ENCODE measurements at regions not wholly inside any gene's neighbourhood (a gene's known extent, or its start where the extent isn't known, plus 50 kb on each side); places are given as distances from the start of the nearest gene placed in this dataset.
A peak's percentile ranks its signal among the peaks of the same experiment; 100 is the strongest.

- Mint-ChIP-seq H3K36me3 (ENCODE audit: insufficient read depth, unreplicated experiment) (no peaks in the 10 kb centered on the region), H3K4me3 (ENCODE audit: unreplicated experiment) (no peak overlapping the region), H3K27ac (ENCODE audit: low read depth, unreplicated experiment) (no peak overlapping the region), H3K4me1 (ENCODE audit: insufficient read depth, unreplicated experiment) (peaks cover 18% of the 10 kb centered on the region), H3K9me3 (ENCODE audit: unreplicated experiment) (no peaks in the 10 kb centered on the region), H3K27me3 (ENCODE audit: insufficient read depth, unreplicated experiment) (no peaks in the 10 kb centered on the region)
- BruUV-seq (replicated peaks), result no TSS peak
- peak; percentile 21 for DNase-seq (ENCODE audit: unreplicated experiment)
- intact Hi-C loops (cut with micrococcal nuclease), result no loop called here
- ChIA-PET CTCF (interaction anchor here (0.5 to 1.3 kb wide), 3 partner anchors 154 to 1636 kb away, joined by 3 to 4 read pairs (median 3); no protein-coding TSS in a partner anchor), POLR2A (interaction anchor here (0.7 to 1.3 kb wide), 2 partner anchors 9 to 12 kb away, joined by 3 read pairs; no protein-coding TSS in a partner anchor)
- no peak for TF ChIP-seq CTCF (IDR thresholded peaks at IDR 0.05; ENCODE audit: unreplicated experiment)
These were observed 496.3 kb upstream of the GRIA1 start for GRCh38 chr5:152994033-152994680.

- Mint-ChIP-seq H3K36me3 (ENCODE audit: insufficient read depth, unreplicated experiment) (no peaks in the 10 kb centered on the region), H3K9me3 (ENCODE audit: unreplicated experiment) (no peaks in the 10 kb centered on the region), H3K4me1 (ENCODE audit: insufficient read depth, unreplicated experiment) (peaks cover 18% of the 10 kb centered on the region), H3K27ac (ENCODE audit: low read depth, unreplicated experiment) (no peak overlapping the region), H3K27me3 (ENCODE audit: insufficient read depth, unreplicated experiment) (no peaks in the 10 kb centered on the region), H3K4me3 (ENCODE audit: unreplicated experiment) (no peak overlapping the region)
- ChIA-PET CTCF (interaction anchor here (1.2 kb wide), 1 partner anchor 20 kb away, joined by 3 read pairs; no protein-coding TSS in a partner anchor), POLR2A (no interaction called here)
- TF ChIP-seq CTCF (IDR thresholded peaks at IDR 0.05; ENCODE audit: unreplicated experiment), result no peak
- intact Hi-C loops (cut with micrococcal nuclease), result no loop called here
- BruUV-seq (replicated peaks), result no TSS peak
- DNase-seq (ENCODE audit: unreplicated experiment), result no peak
These were observed 495.2 kb upstream of the GRIA1 start for GRCh38 chr5:152995214-152995725.

- Mint-ChIP-seq H3K4me1 (ENCODE audit: insufficient read depth, unreplicated experiment) (no peaks in the 10 kb centered on the region), H3K27me3 (ENCODE audit: insufficient read depth, unreplicated experiment) (no peaks in the 10 kb centered on the region), H3K36me3 (ENCODE audit: insufficient read depth, unreplicated experiment) (no peaks in the 10 kb centered on the region), H3K9me3 (ENCODE audit: unreplicated experiment) (peaks cover 14% of the 10 kb centered on the region), H3K4me3 (ENCODE audit: unreplicated experiment) (no peak overlapping the region), H3K27ac (ENCODE audit: low read depth, unreplicated experiment) (no peak overlapping the region)
- intact Hi-C loops (cut with micrococcal nuclease), result no loop called here
- BruUV-seq (replicated peaks), result no TSS peak
- ChIA-PET POLR2A (no interaction called here), CTCF (interaction anchor here (0.6 kb wide), 1 partner anchor 426 kb away, joined by 4 read pairs; no protein-coding TSS in a partner anchor)
- no peak for DNase-seq (ENCODE audit: unreplicated experiment)
- TF ChIP-seq CTCF (IDR thresholded peaks at IDR 0.05; ENCODE audit: unreplicated experiment), result no peak
These were observed 484.8 kb upstream of the GRIA1 start for GRCh38 chr5:153005711-153006110.

GRCh38 chr5:153006681-153007080 is 483.8 kb upstream of the GRIA1 start:
- H3K9me3 Mint-ChIP-seq (ENCODE audit: unreplicated experiment), result peaks cover 14% of the 10 kb centered on the region
- H3K4me3 Mint-ChIP-seq (ENCODE audit: unreplicated experiment), result no peak overlapping the region
- H3K27me3 Mint-ChIP-seq (ENCODE audit: insufficient read depth, unreplicated experiment), result no peaks in the 10 kb centered on the region
- H3K36me3 Mint-ChIP-seq (ENCODE audit: insufficient read depth, unreplicated experiment), result no peaks in the 10 kb centered on the region
- H3K4me1 Mint-ChIP-seq (ENCODE audit: insufficient read depth, unreplicated experiment), result no peaks in the 10 kb centered on the region
- TF ChIP-seq CTCF (IDR thresholded peaks at IDR 0.05; ENCODE audit: unreplicated experiment), result no peak
- CTCF ChIA-PET, result interaction anchor here (0.6 to 0.7 kb wide), 2 partner anchors 21 to 1075 kb away, joined by 3 to 4 read pairs; no protein-coding TSS in a partner anchor
- intact Hi-C loops (cut with micrococcal nuclease), result no loop called here
- H3K27ac Mint-ChIP-seq (ENCODE audit: low read depth, unreplicated experiment), result no peak overlapping the region
- DNase-seq (ENCODE audit: unreplicated experiment), result no peak
- BruUV-seq (replicated peaks), result no TSS peak
- POLR2A ChIA-PET, result interaction anchor here (0.7 kb wide), 1 partner anchor 400 kb away, joined by 3 read pairs; no protein-coding TSS in a partner anchor
